NCI-H82 (cell line): ENCODE measurements at regions not wholly inside any gene's neighbourhood (a gene's known extent, or its start where the extent isn't known, plus 50 kb on each side); places are given as distances from the start of the nearest gene placed in this dataset.
A peak's percentile ranks its signal among the peaks of the same experiment; 100 is the strongest.

Experiments
- DNase-seq: peaks from one replicate; lab custom pipeline; 2025; lab: John Stamatoyannopoulos, UW

GRCh38 chr2:122506620-122507019 is 751.2 kb downstream of the TSN start:
- no peak for DNase-seq

DNA sequence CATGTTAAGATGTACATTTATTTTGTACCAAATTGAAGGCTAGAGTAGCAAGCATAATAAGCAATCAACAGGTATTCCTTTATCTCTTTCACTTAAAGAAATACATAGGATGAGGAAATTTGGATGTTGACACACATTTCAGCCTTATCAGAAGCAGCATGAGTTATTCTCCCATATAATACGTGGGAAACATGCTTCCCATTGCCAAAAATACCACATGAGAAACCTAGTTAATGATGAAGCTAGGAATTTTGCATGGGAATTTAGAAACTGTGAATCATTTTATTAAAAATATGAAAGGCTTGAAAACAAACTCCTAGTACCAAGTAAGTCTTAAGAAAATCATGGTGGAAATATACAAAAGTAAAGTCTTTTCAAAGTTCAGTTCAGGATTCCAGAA is 751.8 kb downstream of the TSN start:
- DNase-seq = no peak

DNA sequence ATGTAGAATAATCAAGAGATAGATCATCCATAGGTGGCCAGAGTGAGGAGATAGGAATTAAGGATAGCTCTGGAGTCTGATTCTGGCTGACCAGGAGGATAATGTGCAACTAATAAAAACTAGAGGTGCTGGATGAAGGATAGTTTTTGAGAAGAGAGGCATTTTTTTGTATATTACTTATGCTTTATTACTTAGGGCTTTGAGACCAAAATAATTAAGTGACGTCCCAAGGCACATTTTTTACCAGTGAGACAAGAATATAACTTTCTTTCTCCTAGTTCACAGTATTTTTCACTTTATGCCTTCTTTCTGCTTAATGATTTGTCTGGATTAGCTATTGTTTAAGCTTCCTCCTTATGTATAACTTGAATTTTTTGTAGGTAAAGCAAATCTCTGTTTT is 756.6 kb downstream of the TSN start:
- no peak for DNase-seq

DNA sequence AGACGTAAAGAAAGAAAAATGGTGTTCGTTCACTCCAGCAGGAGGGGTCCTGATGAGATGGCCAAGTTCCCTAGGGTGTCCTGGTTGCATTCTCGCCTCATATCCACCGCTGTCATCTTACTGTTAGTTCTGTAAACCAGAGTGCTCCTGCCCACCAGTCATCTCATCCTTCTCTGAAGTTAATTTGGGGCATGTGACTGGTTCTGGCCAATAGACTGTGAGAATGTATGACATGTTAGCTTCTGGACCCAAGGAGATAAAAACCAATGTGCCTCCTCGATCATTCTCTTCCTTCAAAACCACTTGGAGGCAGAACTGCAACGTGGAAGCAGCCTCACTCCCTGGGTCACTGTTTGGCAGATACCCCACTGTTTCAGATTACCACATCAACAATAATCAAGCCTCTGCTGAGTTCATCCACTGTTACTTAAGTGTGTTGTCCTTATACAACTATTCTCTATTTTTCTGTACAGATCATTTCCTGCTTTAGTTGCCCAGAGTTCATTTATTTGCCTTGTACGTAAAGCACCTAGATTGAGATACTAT is 759.1 kb downstream of the TSN start:
- no peak for DNase-seq

DNA sequence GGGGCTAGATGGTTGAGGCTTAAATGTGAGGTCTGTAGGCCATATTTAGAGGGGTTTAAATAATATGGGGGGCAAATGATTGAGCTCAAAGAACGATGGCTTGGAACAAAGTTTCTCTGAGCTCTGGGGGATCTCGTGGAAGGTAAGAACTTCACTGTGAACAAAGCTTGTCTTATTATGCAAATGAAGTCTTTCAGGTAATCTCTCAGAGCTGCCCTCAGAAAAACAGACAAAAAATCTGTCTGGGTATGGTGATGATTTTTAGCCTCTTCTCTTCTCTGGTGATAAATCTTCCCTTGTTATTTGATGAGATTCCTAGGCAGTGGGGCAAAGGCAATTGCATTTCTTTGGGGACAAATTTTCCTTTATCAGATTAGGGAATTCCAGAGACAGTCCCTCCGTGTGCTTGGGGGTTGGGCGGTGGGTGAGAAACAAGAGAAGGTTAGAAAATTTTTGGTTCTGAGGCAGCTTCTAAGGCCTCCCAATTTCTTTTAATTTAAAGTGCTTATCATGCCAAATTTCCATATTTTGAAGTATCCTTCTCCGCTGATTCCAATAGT is 760.4 kb downstream of the TSN start:
- DNase-seq = no peak

- DNase-seq = no peak
Measured at GRCh38 chr2:122516775-122517174, 761.3 kb downstream of the TSN start.

DNA sequence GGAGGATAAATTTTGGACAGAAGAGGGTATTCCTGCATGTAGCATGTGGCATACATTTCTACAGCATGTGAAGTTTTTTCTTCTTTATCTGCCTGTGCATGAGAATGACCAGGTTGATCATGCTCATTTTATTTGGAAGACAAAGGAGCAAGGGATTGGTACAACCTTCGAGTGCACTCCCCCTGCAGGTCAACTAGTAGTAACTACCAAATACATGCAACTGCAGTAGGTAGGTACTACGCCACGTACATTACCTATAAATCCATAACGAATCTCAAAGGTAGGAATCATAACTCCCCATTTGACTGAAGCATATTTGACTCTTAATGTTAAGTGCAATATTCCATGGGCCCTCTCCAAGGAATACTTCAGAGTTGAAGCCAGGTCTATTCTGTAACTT is 763.9 kb downstream of the TSN start:
- peak; percentile 63 for DNase-seq

- no peak for DNase-seq
Measured at GRCh38 chr2:122519821-122520611, 764.6 kb downstream of the TSN start.

GRCh38 chr2:122523143-122523542 is 767.7 kb downstream of the TSN start:
- DNase-seq = no peak

GRCh38 chr2:122523981-122524380 is 768.5 kb downstream of the TSN start:
- DNase-seq = no peak

DNA sequence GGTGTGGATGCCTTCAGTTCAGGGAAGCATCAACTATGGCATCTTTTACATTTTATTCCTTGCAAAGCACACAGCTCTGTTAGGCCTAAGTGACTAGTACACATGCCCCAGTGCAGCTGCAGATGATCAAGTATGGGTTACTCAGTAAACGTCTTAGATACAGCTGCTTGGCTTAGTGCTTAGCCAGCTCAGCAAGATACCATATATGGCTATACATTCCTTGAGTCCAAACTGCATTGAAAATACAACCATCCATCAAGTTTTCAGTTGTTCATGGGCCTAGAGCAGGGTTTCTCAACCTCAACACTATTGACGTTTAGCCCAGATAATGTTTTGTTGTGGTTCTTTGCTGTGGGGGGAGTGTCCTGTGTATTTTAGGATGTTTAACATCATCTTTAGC is 769.9 kb downstream of the TSN start:
- peak; percentile 14 for DNase-seq

GRCh38 chr2:122528061-122528460 is 772.6 kb downstream of the TSN start:
- DNase-seq = no peak

DNA sequence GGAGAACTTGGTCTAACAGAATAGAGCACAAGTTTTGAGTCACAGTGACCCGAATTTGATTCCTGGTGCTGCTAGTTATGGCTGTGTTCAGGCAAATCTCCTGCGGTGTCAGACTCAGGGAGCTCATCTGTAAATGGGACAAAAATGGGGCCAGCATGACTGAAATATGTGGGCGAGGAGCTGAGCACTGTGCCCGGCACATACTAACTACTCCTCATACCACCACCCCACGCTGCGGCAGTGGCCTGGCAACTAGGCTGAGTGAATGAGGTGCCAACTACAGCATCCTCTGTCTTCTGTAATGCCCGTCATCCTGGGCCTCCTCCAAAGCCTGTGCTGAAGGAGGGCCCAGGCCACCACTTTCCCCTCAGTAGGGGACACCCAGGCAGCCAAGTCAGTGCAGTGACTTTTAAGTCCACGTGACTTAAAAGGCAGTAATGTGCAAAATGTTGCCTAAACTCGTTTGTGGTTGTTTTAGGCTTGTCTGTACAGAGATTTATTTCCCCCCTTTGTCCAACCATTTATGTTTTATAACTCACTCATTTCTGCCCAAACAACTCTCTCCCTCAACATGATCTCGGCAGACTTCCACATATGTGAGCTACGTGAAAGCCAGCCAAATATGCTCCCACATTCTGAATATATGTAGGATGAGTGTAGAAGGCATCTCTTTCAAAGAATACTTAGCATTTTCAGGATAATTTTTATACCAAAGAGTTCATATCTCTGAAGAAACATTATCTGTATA is 773.7 kb downstream of the TSN start:
- DNase-seq = no peak

- no peak for DNase-seq
Measured at GRCh38 chr2:122530814-122531213, 775.4 kb downstream of the TSN start.

DNA sequence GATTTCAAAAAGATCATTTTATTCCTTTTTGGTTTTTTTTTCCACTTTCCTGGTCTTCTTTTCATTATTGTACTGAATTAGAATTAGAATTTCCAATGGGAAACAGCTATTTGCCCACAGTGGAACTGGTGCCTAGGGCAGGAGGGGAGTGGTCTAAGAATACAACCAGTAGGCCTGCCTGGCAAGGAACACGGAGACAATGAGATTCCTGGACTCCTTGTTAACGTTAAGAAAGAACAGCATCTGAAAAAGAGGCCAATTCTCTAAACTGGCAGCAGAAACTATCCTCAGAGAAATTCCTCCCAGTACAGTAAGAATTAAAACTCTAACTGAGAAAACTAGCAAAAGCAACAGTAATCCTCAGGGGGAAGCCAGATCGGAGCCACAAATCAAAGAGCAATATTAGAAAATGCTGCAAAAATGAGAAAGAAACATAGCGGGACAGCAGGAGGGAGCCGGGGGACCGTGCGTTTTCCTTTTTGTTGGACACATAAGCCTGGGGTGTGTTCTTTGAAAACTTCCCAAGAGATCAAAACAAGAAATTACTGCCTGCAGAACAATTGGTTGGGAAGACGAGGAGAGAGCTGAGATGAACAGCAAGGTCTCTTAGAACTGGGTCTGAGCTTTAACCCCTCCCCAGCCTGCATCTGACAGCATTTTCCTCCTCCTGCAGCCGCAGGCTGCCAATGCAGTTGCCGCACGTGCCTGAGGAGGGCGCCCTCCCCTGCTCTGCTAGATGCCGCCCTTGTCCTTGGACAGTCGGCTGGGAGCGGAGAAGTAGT is 776.0 kb downstream of the TSN start:
- DNase-seq = peak; percentile 7

GRCh38 chr2:122532072-122532344 is 776.6 kb downstream of the TSN start:
- DNase-seq = no peak

DNA sequence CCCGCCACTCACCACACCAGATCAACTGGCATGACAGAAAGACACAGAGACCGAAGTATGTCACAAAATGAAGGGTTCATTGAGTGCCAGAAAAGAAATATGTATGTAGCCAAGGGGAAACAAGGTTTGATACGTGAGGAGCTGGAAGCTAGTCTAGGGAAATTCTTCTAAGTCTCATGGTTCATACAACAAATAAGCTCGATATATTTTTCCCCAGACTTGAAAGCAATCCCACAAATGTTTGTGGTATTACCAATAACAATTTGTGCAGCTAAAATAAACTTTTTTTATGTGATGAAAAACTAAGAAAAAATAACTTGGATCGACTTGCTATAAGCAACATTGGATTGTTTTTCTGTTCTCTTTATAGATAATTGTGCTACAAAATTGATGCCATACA is 777.0 kb downstream of the TSN start:
- no peak for DNase-seq

- peak; percentile 95 for DNase-seq
Measured at GRCh38 chr2:122535960-122536505, 780.6 kb downstream of the TSN start.

- no peak for DNase-seq
Measured at GRCh38 chr2:122539311-122539710, 783.9 kb downstream of the TSN start.

GRCh38 chr2:122539920-122540319 is 784.5 kb downstream of the TSN start:
- no peak for DNase-seq

DNA sequence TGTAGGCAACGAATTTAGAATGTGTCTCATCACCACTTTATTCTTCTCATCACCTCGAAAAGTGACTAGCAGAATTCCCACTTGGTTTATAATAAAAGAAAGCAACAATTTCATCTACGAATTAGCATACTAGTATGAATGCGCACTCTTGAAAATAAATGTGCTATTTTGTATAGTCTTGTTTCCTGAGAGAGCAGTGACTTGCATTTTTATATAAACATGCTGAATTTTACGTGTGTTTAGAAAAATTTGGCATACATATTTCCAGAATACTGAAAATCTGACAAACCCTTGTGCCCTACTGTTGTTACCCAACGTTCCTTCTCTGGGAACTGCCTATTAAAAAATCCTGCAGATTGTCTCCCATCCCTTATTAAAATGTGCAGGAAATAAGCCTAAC is 786.8 kb downstream of the TSN start:
- DNase-seq = no peak

DNA sequence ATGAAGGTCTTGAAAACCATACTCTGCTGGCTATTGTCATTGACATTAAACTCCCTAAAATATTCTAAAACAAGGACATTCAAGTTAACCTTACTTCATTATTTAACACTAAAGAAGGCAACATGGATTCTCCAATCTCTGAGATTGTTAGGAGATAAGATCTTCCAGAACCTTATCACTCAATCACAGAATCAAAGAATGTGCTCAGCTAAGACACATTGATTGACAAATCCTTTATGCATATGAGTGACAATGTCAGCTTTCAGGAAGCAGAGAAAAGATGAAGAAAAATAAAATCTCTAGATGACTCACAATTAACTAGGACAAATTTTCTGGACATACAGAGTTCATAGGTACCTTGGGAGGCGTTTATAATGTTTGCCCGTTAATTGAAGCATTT is 787.2 kb downstream of the TSN start:
- no peak for DNase-seq
